Islet of Langerhans (tissue), 1 donor: ENCODE measurements at regions not wholly inside any gene's neighbourhood (a gene's known extent, or its start where the extent isn't known, plus 50 kb on each side); places are given as distances from the start of the nearest gene placed in this dataset.

Experiments
- FAIRE-seq: peaks from one replicate; lab custom pipeline; 2011; peaks lifted over from hg19 to GRCh38; lab: Jason Lieb, UNC

DNA sequence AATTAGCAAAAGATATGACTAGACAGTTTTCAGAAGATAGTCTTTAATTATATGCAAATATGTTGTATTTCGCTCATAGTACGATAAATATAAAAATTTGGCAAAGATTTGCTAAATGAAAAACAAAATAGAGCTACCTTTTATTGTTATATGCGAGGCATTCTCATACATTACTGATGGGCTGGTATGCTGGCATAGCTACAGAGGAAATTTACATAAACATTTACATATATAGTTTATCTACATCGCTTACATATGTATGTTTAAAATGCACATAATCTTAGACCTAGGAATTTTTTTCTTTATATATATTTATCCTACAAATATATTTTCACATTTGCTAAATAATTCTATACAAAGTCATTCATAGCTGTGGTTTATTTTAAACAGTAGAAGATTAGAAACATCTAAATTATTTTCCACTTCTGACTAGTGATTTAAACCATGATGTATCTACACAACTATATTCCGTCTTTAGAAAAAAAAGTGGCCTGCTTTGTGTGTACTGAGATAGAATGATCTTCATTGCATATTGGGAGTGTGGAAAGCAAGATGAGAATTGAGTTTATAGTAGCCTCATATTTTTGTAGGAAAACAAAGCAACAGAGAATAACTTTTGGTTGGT is 1345.0 kb upstream of the SLC10A2 start:
- FAIRE-seq = no peak

DNA sequence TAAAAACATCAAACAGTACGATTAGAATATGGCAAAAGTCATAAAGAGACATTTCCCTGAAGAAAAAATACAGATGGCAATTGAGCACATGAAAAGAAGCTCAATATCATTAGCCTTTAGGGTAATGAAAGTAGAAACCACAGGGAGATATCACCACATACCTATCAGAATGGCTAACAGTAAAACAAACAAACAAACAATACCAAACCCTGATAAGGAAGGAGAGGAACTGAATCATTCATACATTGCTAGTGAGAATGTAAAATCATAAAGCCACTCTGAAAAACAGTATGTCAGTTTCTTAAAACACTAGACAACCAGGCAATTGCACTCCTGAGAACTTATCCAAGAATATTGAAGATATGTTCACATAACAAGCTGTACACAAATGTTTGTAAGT is 1342.5 kb upstream of the SLC10A2 start:
- no peak for FAIRE-seq

DNA sequence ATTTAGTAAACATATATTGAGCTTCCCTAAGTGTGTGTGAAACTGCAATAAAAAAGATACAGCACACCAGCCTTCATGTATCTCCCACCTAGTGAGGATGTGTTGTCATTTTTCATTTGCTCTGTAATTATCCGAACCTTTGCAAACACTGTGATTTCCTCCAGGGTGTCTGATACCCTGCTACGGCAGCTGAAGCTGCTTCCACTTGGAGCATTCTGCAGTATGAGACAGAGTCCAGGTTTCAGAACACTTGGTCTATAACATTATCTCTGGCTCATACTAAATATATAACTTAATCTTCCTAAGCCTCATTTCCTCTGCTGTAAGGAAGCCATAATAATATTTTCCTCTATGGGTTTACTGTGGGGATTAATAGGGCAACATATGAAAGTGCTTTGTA is 1338.1 kb upstream of the SLC10A2 start:
- no peak for FAIRE-seq

- no peak for FAIRE-seq
Observed at GRCh38 chr13:104389691-104390090, 1323.5 kb upstream of the SLC10A2 start.

DNA sequence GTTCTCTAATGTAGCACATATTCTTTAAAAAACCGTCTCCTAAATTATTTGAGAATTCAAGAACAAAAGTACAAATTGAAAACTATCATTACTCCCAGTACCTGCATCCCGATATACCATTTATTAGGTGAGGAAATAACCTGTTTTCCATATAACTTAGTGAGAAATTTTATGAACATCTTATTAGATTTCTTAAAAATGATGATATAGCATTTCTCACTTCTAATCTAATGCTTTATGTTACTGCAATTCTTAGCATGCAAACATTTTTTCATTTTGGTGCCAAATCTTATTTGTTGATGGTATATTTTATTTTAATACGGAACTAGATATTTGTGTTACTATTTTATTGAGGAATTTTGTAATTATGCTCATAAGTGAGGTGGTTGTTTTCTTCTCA is 1321.3 kb upstream of the SLC10A2 start:
- no peak for FAIRE-seq

- no peak for FAIRE-seq
Observed at GRCh38 chr13:104385404-104385803, 1319.2 kb upstream of the SLC10A2 start.

GRCh38 chr13:104382951-104383350 is 1316.7 kb upstream of the SLC10A2 start:
- no peak for FAIRE-seq

- FAIRE-seq = no peak
Observed at GRCh38 chr13:104376588-104376987, 1310.4 kb upstream of the SLC10A2 start.

DNA sequence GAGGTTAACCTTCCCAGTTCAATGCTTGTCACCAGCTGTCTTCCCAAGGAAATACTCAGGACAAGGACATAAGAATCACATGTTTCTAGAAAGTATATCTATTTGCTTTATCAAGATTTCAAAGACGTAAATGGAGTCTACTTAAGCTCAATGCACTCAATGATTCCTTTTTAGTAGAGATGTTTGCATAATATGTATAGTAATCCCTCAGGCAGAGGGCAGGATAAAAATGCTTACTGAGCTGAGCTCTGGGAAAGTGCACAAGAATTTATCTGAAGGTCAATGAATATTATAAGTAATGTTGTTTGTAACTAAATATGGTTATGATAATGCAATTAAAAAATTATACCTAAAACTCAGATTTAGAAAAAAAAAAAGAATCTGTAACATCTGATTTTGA is 1309.4 kb upstream of the SLC10A2 start:
- no peak for FAIRE-seq

DNA sequence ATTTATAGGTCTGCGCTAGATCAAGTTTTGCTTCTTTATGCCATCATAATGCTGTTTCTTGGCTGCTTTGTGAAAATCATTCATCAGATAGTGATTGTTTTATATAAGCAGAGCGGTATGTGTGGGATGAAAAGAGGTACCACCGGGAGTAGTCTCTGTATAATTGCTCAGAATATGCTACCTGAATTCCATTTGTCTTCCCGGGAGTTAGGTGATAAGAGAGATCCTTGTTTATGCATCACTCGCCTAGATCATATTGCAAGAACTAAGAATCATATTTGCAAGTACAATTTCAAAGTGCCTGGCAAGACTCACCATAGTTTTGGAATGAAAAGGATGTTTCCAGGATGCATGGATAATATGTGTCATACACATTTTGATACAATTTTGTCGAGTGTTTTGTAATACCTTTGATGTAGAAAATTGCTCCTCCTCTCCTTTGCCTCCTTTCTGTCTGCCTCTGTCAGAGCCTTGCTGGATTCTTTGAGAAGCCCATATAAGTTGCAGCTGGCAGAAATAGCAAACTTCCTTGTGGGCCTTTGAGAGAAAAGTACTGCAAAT is 1306.0 kb upstream of the SLC10A2 start:
- no peak for FAIRE-seq

GRCh38 chr13:104365430-104365829 is 1299.2 kb upstream of the SLC10A2 start:
- FAIRE-seq = no peak

GRCh38 chr13:104357672-104358354 is 1291.6 kb upstream of the SLC10A2 start:
- FAIRE-seq = no peak

- no peak for FAIRE-seq
Observed at GRCh38 chr13:104357174-104357573, 1291.0 kb upstream of the SLC10A2 start.

DNA sequence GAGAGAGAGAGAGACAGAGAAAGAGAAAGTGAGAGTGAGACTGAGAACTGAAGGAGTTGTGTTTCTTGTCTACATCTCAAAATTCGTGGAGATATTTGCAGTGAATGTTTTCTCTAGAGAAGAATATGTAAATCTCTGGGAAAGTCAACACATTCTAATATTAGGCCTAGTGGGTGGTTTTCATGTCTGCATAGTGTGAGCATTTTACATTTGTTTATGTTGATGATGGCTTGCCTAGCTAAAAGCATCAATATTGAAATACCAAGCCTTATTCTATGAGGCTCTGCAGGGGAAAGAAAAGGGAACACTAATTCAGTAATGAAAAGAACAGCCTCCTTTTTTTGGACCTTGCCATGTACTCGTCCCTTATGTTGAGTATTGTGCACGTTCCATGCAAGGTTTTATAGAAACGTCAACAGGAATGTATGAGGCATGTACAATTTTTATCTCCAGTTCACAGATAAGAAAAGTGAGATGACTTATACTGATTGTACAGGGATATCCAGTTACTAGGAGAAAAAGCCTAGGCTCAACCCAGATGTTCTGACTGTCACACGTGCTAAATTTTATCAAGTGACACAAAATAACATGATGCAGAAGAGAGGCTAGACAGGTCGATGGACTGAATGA is 1288.9 kb upstream of the SLC10A2 start:
- no peak for FAIRE-seq

- no peak for FAIRE-seq
Observed at GRCh38 chr13:104327211-104327610, 1261.0 kb upstream of the SLC10A2 start.

DNA sequence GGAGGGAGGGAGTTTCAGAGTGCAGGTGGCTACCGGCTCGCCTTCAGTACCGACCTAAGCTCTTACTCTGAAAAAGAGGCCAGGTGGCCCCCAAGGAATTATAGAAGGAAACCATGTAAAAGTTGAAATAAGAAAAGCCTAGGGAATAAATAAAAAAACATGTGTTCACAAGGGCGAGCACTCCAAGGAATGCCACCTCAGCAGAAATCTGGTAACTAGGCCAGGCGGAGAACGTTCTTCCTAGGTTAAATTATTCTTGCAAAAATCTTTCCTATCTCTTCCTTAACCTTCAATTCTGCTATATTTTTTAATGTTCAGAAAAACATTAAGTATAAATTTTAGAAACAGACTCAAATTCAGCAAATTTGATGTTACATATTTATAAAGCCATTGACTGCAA is 1260.3 kb upstream of the SLC10A2 start:
- FAIRE-seq = no peak

GRCh38 chr13:104321756-104322155 is 1255.5 kb upstream of the SLC10A2 start:
- no peak for FAIRE-seq

GRCh38 chr13:104320446-104320845 is 1254.2 kb upstream of the SLC10A2 start:
- FAIRE-seq = no peak

DNA sequence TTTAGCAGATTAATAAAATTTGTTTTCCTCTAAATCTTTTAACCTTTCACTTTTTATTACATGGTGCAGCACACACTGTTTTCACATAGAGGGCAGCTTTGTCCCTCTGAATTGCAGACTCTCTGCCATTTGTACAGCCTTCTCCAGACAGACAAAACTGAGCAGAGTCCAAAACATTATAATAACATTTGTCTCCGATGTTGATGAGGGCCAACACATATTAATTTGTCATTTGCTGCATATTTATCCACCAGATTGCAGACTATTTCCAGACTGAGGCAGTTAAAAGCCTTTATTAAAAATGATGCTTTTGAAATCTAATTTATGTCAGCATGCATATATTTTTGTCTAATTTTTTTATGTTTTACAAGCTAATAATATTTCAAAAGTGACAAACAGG is 1251.9 kb upstream of the SLC10A2 start:
- FAIRE-seq = peak; percentile 76

DNA sequence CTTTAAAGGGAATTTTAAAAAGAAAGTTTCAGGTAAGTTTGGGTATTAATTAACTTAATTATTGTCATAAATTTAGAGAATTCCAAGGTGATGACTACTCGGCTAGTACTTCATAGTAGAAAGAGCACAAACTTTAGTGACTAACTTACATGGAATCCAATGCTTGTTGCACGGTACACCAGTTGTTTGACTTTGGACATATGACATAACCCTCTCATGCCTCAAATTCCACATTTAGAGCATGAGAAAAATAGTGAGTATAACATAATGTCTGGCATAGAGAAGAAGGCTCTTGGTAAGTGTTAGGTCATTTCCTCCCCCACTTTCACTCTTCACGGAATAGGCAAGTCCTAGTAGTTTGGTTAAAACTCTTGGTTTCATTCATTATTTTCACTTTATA is 1249.4 kb upstream of the SLC10A2 start:
- no peak for FAIRE-seq

DNA sequence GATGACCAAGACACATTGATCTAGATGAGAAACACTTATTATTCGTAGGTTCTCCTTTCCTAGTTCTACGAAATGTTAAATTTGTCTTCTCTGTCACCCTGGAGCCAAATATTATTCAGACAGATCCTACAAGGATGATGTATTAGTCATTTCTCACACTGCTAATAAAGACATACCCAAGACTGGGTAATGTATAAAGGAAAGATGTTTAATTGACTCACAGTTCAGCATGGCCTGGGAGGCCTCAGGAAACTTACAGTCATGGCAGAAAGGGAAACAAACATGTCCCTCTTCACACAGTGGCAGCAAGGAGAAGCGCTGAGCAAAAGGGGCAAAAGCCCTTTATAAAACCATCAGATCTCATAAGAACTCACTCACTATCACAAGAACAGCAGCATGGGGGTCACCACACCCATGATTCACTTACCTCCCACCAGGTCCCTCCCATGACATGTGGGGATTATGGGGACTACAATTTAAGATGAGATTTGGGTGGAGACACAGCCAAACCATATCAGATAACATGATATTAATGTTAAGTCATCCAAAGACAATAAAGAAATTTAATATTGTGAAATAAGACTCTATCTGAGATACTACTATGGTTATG is 1248.8 kb upstream of the SLC10A2 start:
- no peak for FAIRE-seq

- no peak for FAIRE-seq
Observed at GRCh38 chr13:104314321-104314720, 1248.1 kb upstream of the SLC10A2 start.

DNA sequence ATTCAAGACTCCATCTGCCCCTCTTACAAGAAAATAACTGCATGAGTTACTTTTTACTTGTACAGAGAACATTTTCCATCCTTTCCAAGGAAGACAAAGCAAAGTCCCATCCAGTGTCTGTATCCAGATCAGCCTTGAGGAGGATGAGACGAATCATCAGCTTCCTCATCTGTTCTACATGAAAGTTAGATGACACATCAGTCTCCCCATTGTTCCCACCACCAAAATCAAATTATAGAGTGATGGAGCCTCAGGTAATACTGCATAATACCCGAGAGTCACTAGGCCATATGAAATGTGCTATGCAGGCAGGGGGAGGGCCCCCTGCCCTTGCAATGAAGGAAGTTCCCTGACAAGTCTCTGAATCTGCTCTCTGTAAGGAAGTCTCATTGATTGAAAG is 1244.6 kb upstream of the SLC10A2 start:
- no peak for FAIRE-seq
